ENCODE measurements at regions not wholly inside any gene's neighbourhood (a gene's known extent, or its start where the extent isn't known, plus 50 kb on each side); places are given as distances from the start of the nearest gene placed in this dataset.

- peaks cover 30% of the 10 kb centered on the region for H3K9me3 Mint-ChIP-seq
- H3K27ac Mint-ChIP-seq: no peak overlapping the region
- intact Hi-C loops (cut with micrococcal nuclease): no loop called here
- H3K4me3 Mint-ChIP-seq: no peak overlapping the region
- no peaks in the 10 kb centered on the region for H3K4me1 Mint-ChIP-seq (ENCODE audit: low read depth)
- no peaks in the 10 kb centered on the region for H3K36me3 Mint-ChIP-seq (ENCODE audit: low read depth)
- peaks cover 1% of the 10 kb centered on the region for H3K27me3 Mint-ChIP-seq
Measured at GRCh38 chr4:14446904-14447303, 555.4 kb upstream of the CPEB2 start.

GRCh38 chr4:14449308-14449707 lies 553.0 kb upstream of the CPEB2 start:
- Mint-ChIP-seq H3K4me3 (no peak overlapping the region), H3K4me1 (ENCODE audit: low read depth) (no peaks in the 10 kb centered on the region), H3K27ac (no peak overlapping the region)

GRCh38 chr4:14452001-14452400 lies 550.3 kb upstream of the CPEB2 start:
- Mint-ChIP-seq H3K9me3 (no peaks in the 10 kb centered on the region), H3K36me3 (ENCODE audit: low read depth) (no peaks in the 10 kb centered on the region), H3K4me1 (ENCODE audit: low read depth) (no peaks in the 10 kb centered on the region), H3K4me3 (no peak overlapping the region), H3K27me3 (no peaks in the 10 kb centered on the region), H3K27ac (no peak overlapping the region)
- intact Hi-C loops (cut with micrococcal nuclease): no loop called here

More at GRCh38 chr4:14449308-14449707, 553.0 kb upstream of the CPEB2 start:
- H3K36me3 Mint-ChIP-seq (ENCODE audit: low read depth): no peaks in the 10 kb centered on the region
- intact Hi-C loops (cut with micrococcal nuclease): no loop called here
- H3K9me3 Mint-ChIP-seq: peaks cover 13% of the 10 kb centered on the region
- H3K27me3 Mint-ChIP-seq: no peaks in the 10 kb centered on the region

GRCh38 chr4:14452764-14453163 lies 549.5 kb upstream of the CPEB2 start:
- H3K4me1 Mint-ChIP-seq (ENCODE audit: low read depth): no peaks in the 10 kb centered on the region
- H3K4me3 Mint-ChIP-seq: no peak overlapping the region
- H3K27ac Mint-ChIP-seq: no peak overlapping the region
- H3K27me3 Mint-ChIP-seq: no peaks in the 10 kb centered on the region
- no peaks in the 10 kb centered on the region for H3K36me3 Mint-ChIP-seq (ENCODE audit: low read depth)
- no peaks in the 10 kb centered on the region for H3K9me3 Mint-ChIP-seq
- intact Hi-C loops (cut with micrococcal nuclease): no loop called here

GRCh38 chr4:14458463-14458862 lies 543.8 kb upstream of the CPEB2 start:
- H3K4me1 Mint-ChIP-seq (ENCODE audit: low read depth): no peaks in the 10 kb centered on the region
- no peaks in the 10 kb centered on the region for H3K36me3 Mint-ChIP-seq (ENCODE audit: low read depth)
- H3K9me3 Mint-ChIP-seq: peaks cover 11% of the 10 kb centered on the region
- intact Hi-C loops (cut with micrococcal nuclease): no loop called here
- H3K4me3 Mint-ChIP-seq: no peak overlapping the region
- no peaks in the 10 kb centered on the region for H3K27me3 Mint-ChIP-seq
- H3K27ac Mint-ChIP-seq: no peak overlapping the region

- Mint-ChIP-seq H3K27me3 (no peaks in the 10 kb centered on the region), H3K36me3 (ENCODE audit: low read depth) (no peaks in the 10 kb centered on the region), H3K27ac (no peak overlapping the region), H3K4me3 (no peak overlapping the region), H3K9me3 (peaks cover 19% of the 10 kb centered on the region), H3K4me1 (ENCODE audit: low read depth) (no peaks in the 10 kb centered on the region)
- intact Hi-C loops (cut with micrococcal nuclease): no loop called here
Measured at GRCh38 chr4:14465057-14465456, 537.2 kb upstream of the CPEB2 start.

GRCh38 chr4:14465507-14465906 lies 536.8 kb upstream of the CPEB2 start:
- no peaks in the 10 kb centered on the region for H3K4me1 Mint-ChIP-seq (ENCODE audit: low read depth)
- H3K36me3 Mint-ChIP-seq (ENCODE audit: low read depth): no peaks in the 10 kb centered on the region
- no peak overlapping the region for H3K4me3 Mint-ChIP-seq
- H3K9me3 Mint-ChIP-seq: peaks cover 17% of the 10 kb centered on the region
- H3K27me3 Mint-ChIP-seq: no peaks in the 10 kb centered on the region
- H3K27ac Mint-ChIP-seq: no peak overlapping the region
- intact Hi-C loops (cut with micrococcal nuclease): no loop called here

GRCh38 chr4:14478504-14478903 lies 523.8 kb upstream of the CPEB2 start:
- Mint-ChIP-seq H3K27ac (no peak overlapping the region), H3K9me3 (peaks cover 52% of the 10 kb centered on the region), H3K27me3 (no peaks in the 10 kb centered on the region), H3K4me3 (no peak overlapping the region), H3K4me1 (ENCODE audit: low read depth) (no peaks in the 10 kb centered on the region), H3K36me3 (ENCODE audit: low read depth) (no peaks in the 10 kb centered on the region)
- intact Hi-C loops (cut with micrococcal nuclease): no loop called here

GRCh38 chr4:14496408-14496807 lies 505.9 kb upstream of the CPEB2 start:
- Mint-ChIP-seq H3K9me3 (no peaks in the 10 kb centered on the region), H3K27me3 (no peaks in the 10 kb centered on the region), H3K4me1 (ENCODE audit: low read depth) (no peaks in the 10 kb centered on the region), H3K36me3 (ENCODE audit: low read depth) (no peaks in the 10 kb centered on the region), H3K27ac (no peak overlapping the region), H3K4me3 (no peak overlapping the region)
- intact Hi-C loops (cut with micrococcal nuclease): no loop called here

- no peaks in the 10 kb centered on the region for H3K9me3 Mint-ChIP-seq
- H3K4me3 Mint-ChIP-seq: no peak overlapping the region
- intact Hi-C loops (cut with micrococcal nuclease): no loop called here
- H3K27me3 Mint-ChIP-seq: no peaks in the 10 kb centered on the region
- no peaks in the 10 kb centered on the region for H3K36me3 Mint-ChIP-seq (ENCODE audit: low read depth)
- no peak overlapping the region for H3K27ac Mint-ChIP-seq
- no peaks in the 10 kb centered on the region for H3K4me1 Mint-ChIP-seq (ENCODE audit: low read depth)
Measured at GRCh38 chr4:14496969-14497368, 505.3 kb upstream of the CPEB2 start.

GRCh38 chr4:14504162-14504561 lies 498.1 kb upstream of the CPEB2 start:
- no peak overlapping the region for H3K4me3 Mint-ChIP-seq
- H3K27ac Mint-ChIP-seq: no peak overlapping the region
- peaks cover 2% of the 10 kb centered on the region for H3K27me3 Mint-ChIP-seq
- no peaks in the 10 kb centered on the region for H3K4me1 Mint-ChIP-seq (ENCODE audit: low read depth)
- H3K9me3 Mint-ChIP-seq: peaks cover 8% of the 10 kb centered on the region
- intact Hi-C loops (cut with micrococcal nuclease): no loop called here
- no peaks in the 10 kb centered on the region for H3K36me3 Mint-ChIP-seq (ENCODE audit: low read depth)

- H3K4me1 Mint-ChIP-seq (ENCODE audit: low read depth): no peaks in the 10 kb centered on the region
- H3K27me3 Mint-ChIP-seq: no peaks in the 10 kb centered on the region
- H3K36me3 Mint-ChIP-seq (ENCODE audit: low read depth): no peaks in the 10 kb centered on the region
- H3K4me3 Mint-ChIP-seq: no peak overlapping the region
- no peak overlapping the region for H3K27ac Mint-ChIP-seq
- peaks cover 8% of the 10 kb centered on the region for H3K9me3 Mint-ChIP-seq
- intact Hi-C loops (cut with micrococcal nuclease): no loop called here
Measured at GRCh38 chr4:14513471-14513870, 488.8 kb upstream of the CPEB2 start.

- no peaks in the 10 kb centered on the region for H3K27me3 Mint-ChIP-seq
- no peak overlapping the region for H3K27ac Mint-ChIP-seq
- peaks cover 8% of the 10 kb centered on the region for H3K9me3 Mint-ChIP-seq
- intact Hi-C loops (cut with micrococcal nuclease): no loop called here
- H3K4me1 Mint-ChIP-seq (ENCODE audit: low read depth): no peaks in the 10 kb centered on the region
- no peaks in the 10 kb centered on the region for H3K36me3 Mint-ChIP-seq (ENCODE audit: low read depth)
- H3K4me3 Mint-ChIP-seq: no peak overlapping the region
Measured at GRCh38 chr4:14515556-14515955, 486.7 kb upstream of the CPEB2 start.

- Mint-ChIP-seq H3K36me3 (ENCODE audit: low read depth) (no peaks in the 10 kb centered on the region), H3K27me3 (no peaks in the 10 kb centered on the region), H3K4me3 (no peak overlapping the region), H3K4me1 (ENCODE audit: low read depth) (no peaks in the 10 kb centered on the region), H3K9me3 (peaks cover 11% of the 10 kb centered on the region), H3K27ac (no peak overlapping the region)
- intact Hi-C loops (cut with micrococcal nuclease): no loop called here
Measured at GRCh38 chr4:14518136-14518535, 484.1 kb upstream of the CPEB2 start.

GRCh38 chr4:14520171-14520570 lies 482.1 kb upstream of the CPEB2 start:
- Mint-ChIP-seq H3K4me3 (no peak overlapping the region), H3K4me1 (ENCODE audit: low read depth) (no peaks in the 10 kb centered on the region), H3K36me3 (ENCODE audit: low read depth) (no peaks in the 10 kb centered on the region), H3K9me3 (peaks cover 12% of the 10 kb centered on the region), H3K27me3 (no peaks in the 10 kb centered on the region), H3K27ac (no peak overlapping the region)
- intact Hi-C loops (cut with micrococcal nuclease): no loop called here

Measured in dendritic cell treated with granulocyte-macrophage colony-stimulating factor and Interleukin-4, amounts not matched to agents 40 ng/mL and 50 ng/mL, for 4 days (primary cell).